ENCODE measurements at regions not wholly inside any gene's neighbourhood (a gene's known extent, or its start where the extent isn't known, plus 50 kb on each side); places are given as distances from the start of the nearest gene placed in this dataset.
"Not testable (repeated sequence)": the region's sequence is repeated elsewhere in the genome, so short reads cannot be mapped to it uniquely, and the experiment has no call there.

GRCh38 chr17:77542551-77543490, 402.1 kb downstream of the SEC14L1 start:
- Mint-ChIP-seq H3K36me3 (no peaks in the 10 kb centered on the region), H3K9me3 (no peaks in the 10 kb centered on the region), H3K4me3 (no peak overlapping the region), H3K4me1 (no peaks in the 10 kb centered on the region), H3K27me3 (no peaks in the 10 kb centered on the region), H3K27ac (no peak overlapping the region)

- H3K36me3 Mint-ChIP-seq = no peaks in the 10 kb centered on the region
These were observed 403.0 kb downstream of the SEC14L1 start for GRCh38 chr17:77543801-77544200.

GRCh38 chr17:77544347-77545110, 403.8 kb downstream of the SEC14L1 start:
- Mint-ChIP-seq H3K27ac (no peak overlapping the region), H3K4me1 (no peaks in the 10 kb centered on the region), H3K4me3 (no peak overlapping the region), H3K27me3 (no peaks in the 10 kb centered on the region), H3K36me3 (no peaks in the 10 kb centered on the region), H3K9me3 (no peaks in the 10 kb centered on the region)

More at GRCh38 chr17:77543801-77544200, 403.0 kb downstream of the SEC14L1 start:
- no peaks in the 10 kb centered on the region for H3K27me3 Mint-ChIP-seq
- H3K9me3 Mint-ChIP-seq = no peaks in the 10 kb centered on the region
- H3K27ac Mint-ChIP-seq = no peak overlapping the region
- H3K4me3 Mint-ChIP-seq = no peak overlapping the region
- H3K4me1 Mint-ChIP-seq = no peaks in the 10 kb centered on the region

- Mint-ChIP-seq H3K4me1 (no peaks in the 10 kb centered on the region), H3K4me3 (no peak overlapping the region), H3K36me3 (no peaks in the 10 kb centered on the region), H3K27me3 (no peaks in the 10 kb centered on the region), H3K27ac (no peak overlapping the region), H3K9me3 (no peaks in the 10 kb centered on the region)
These were observed 406.0 kb downstream of the SEC14L1 start for GRCh38 chr17:77546772-77547241.

GRCh38 chr17:77548967-77549366, 408.2 kb downstream of the SEC14L1 start:
- Mint-ChIP-seq H3K4me3 (no peak overlapping the region), H3K27me3 (no peaks in the 10 kb centered on the region), H3K27ac (no peak overlapping the region), H3K36me3 (no peaks in the 10 kb centered on the region), H3K9me3 (no peaks in the 10 kb centered on the region), H3K4me1 (no peaks in the 10 kb centered on the region)

GRCh38 chr17:77549726-77550366, 408.7 kb upstream of the TNRC6C start:
- Mint-ChIP-seq H3K9me3 (no peaks in the 10 kb centered on the region), H3K27me3 (no peaks in the 10 kb centered on the region), H3K27ac (no peak overlapping the region), H3K4me1 (no peaks in the 10 kb centered on the region), H3K36me3 (no peaks in the 10 kb centered on the region), H3K4me3 (no peak overlapping the region)

- Mint-ChIP-seq H3K27me3 (no peaks in the 10 kb centered on the region), H3K4me1 (no peaks in the 10 kb centered on the region), H3K4me3 (no peak overlapping the region), H3K36me3 (no peaks in the 10 kb centered on the region), H3K27ac (no peak overlapping the region), H3K9me3 (no peaks in the 10 kb centered on the region)
These were observed 404.9 kb upstream of the TNRC6C start for GRCh38 chr17:77553459-77554066.

GRCh38 chr17:77555121-77555591, 403.3 kb upstream of the TNRC6C start:
- Mint-ChIP-seq H3K36me3 (no peaks in the 10 kb centered on the region), H3K4me1 (no peaks in the 10 kb centered on the region), H3K4me3 (no peak overlapping the region), H3K9me3 (no peaks in the 10 kb centered on the region), H3K27me3 (no peaks in the 10 kb centered on the region), H3K27ac (no peak overlapping the region)

GRCh38 chr17:77555741-77556291, 402.7 kb upstream of the TNRC6C start:
- no peaks in the 10 kb centered on the region for H3K27me3 Mint-ChIP-seq

GRCh38 chr17:77556383-77557061, 402.0 kb upstream of the TNRC6C start:
- H3K27me3 Mint-ChIP-seq = no peaks in the 10 kb centered on the region
- no peaks in the 10 kb centered on the region for H3K9me3 Mint-ChIP-seq
- H3K27ac Mint-ChIP-seq = no peak overlapping the region
- H3K36me3 Mint-ChIP-seq = no peaks in the 10 kb centered on the region
- no peak overlapping the region for H3K4me3 Mint-ChIP-seq
- H3K4me1 Mint-ChIP-seq = no peaks in the 10 kb centered on the region

More at GRCh38 chr17:77555741-77556291, 402.7 kb upstream of the TNRC6C start:
- Mint-ChIP-seq H3K4me1 (no peaks in the 10 kb centered on the region), H3K27ac (no peak overlapping the region), H3K9me3 (no peaks in the 10 kb centered on the region), H3K4me3 (no peak overlapping the region), H3K36me3 (no peaks in the 10 kb centered on the region)

- Mint-ChIP-seq H3K27ac (no peak overlapping the region), H3K4me3 (no peak overlapping the region), H3K27me3 (no peaks in the 10 kb centered on the region), H3K9me3 (no peaks in the 10 kb centered on the region), H3K36me3 (no peaks in the 10 kb centered on the region), H3K4me1 (no peaks in the 10 kb centered on the region)
These were observed 399.5 kb upstream of the TNRC6C start for GRCh38 chr17:77558846-77559626.

- Mint-ChIP-seq H3K4me3 (no peak overlapping the region), H3K27ac (no peak overlapping the region), H3K36me3 (no peaks in the 10 kb centered on the region), H3K4me1 (no peaks in the 10 kb centered on the region), H3K27me3 (no peaks in the 10 kb centered on the region), H3K9me3 (no peaks in the 10 kb centered on the region)
These were observed 398.1 kb upstream of the TNRC6C start for GRCh38 chr17:77560381-77560780.

GRCh38 chr17:77560841-77561240, 397.7 kb upstream of the TNRC6C start:
- Mint-ChIP-seq H3K9me3 (no peaks in the 10 kb centered on the region), H3K36me3 (no peaks in the 10 kb centered on the region), H3K27me3 (no peaks in the 10 kb centered on the region), H3K4me1 (no peaks in the 10 kb centered on the region), H3K4me3 (no peak overlapping the region), H3K27ac (no peak overlapping the region)

- not testable (repeated sequence) for H3K27ac Mint-ChIP-seq, H3K4me3 Mint-ChIP-seq, H3K4me1 Mint-ChIP-seq, H3K27me3 Mint-ChIP-seq, H3K9me3 Mint-ChIP-seq, H3K36me3 Mint-ChIP-seq
These were observed 396.1 kb upstream of the TNRC6C start for GRCh38 chr17:77562361-77562760.

Measured in activated naive CD4-positive, alpha-beta T cell treated with anti-CD3 and anti-CD28 coated beads, Interleukin-2, amount 50 U/mL, for 24 hours (primary cell).